Keratinocyte (primary cell): ENCODE measurements at regions not wholly inside any gene's neighbourhood (a gene's known extent, or its start where the extent isn't known, plus 50 kb on each side); places are given as distances from the start of the nearest gene placed in this dataset.

ENCODE experiments used
- EZH2 ChIP-seq: IDR thresholded peaks from one replicate; pipeline ENCODE4 v1.6.1; 2012; ENCODE audit warnings: inconsistent platforms, mild to moderate bottlenecking, low read length, moderate library complexity
- TF ChIP-seq, protein P1 (sequence below), 3 experiments: IDR thresholded peaks in 1 of 3; conservative IDR thresholded peaks in 1 of 3; optimal IDR thresholded peaks in 1 of 3; 2 replicates in 2 of 3; 3 replicates in 1 of 3; pipeline versions ENCODE3 to v1.5.1; 2011; ENCODE audit warnings: low read length in 3 of 3, mild to moderate bottlenecking in 3 of 3, moderate library complexity in 2 of 3, control low read depth in 1 of 3, inconsistent platforms in 1 of 3; ENCODE audit not compliant: insufficient read depth in 2 of 3; ENCODE audit errors: extremely low read depth in 1 of 3

DNA sequence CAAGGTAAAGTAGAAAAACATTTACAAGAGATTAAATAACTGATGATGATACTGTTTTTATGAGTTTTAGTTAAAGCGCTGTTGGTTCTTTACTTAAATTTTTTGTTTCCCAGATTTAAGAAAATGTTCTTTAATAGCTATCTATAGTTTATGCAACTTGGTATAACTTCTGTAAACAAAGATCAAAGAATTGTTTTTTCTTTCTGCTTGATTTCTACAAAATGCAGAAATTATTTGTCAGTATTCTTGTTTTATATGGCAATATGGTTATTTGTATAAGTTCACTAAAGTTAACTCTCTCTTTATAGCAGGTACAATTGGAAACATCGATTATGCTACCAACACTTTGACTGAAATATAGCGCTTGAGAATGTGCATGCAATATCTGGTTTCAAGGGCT is 2465.1 kb upstream of the PCDH20 start:
- TF ChIP-seq, protein P1, sequence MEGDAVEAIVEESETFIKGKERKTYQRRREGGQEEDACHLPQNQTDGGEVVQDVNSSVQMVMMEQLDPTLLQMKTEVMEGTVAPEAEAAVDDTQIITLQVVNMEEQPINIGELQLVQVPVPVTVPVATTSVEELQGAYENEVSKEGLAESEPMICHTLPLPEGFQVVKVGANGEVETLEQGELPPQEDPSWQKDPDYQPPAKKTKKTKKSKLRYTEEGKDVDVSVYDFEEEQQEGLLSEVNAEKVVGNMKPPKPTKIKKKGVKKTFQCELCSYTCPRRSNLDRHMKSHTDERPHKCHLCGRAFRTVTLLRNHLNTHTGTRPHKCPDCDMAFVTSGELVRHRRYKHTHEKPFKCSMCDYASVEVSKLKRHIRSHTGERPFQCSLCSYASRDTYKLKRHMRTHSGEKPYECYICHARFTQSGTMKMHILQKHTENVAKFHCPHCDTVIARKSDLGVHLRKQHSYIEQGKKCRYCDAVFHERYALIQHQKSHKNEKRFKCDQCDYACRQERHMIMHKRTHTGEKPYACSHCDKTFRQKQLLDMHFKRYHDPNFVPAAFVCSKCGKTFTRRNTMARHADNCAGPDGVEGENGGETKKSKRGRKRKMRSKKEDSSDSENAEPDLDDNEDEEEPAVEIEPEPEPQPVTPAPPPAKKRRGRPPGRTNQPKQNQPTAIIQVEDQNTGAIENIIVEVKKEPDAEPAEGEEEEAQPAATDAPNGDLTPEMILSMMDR (optimal IDR thresholded peaks at IDR 0.05 in 1 of 3, IDR thresholded peaks at IDR 0.05 in 1 of 3, conservative IDR thresholded peaks at IDR 0.05 in 1 of 3; ENCODE audit: extremely low read depth in 1 of 3, insufficient read depth in 2 of 3, low read length in 3 of 3), result no peak
- TF ChIP-seq EZH2, result no peak
